D721Med (cell line): ENCODE measurements at regions not wholly inside any gene's neighbourhood (a gene's known extent, or its start where the extent isn't known, plus 50 kb on each side); places are given as distances from the start of the nearest gene placed in this dataset.
A peak's percentile ranks its signal among the peaks of the same experiment; 100 is the strongest.
"Not testable (repeated sequence)": the region's sequence is repeated elsewhere in the genome, so short reads cannot be mapped to it uniquely, and the experiment has no call there.

Experiments used
- DNase-seq: peaks from one replicate; pipeline ENCODE4 v3.0.0; 2011; ENCODE audit warnings: low spot score; ENCODE audit not compliant: insufficient read length
- FAIRE-seq: peaks from 2 replicates; lab custom pipeline; 2011; peaks lifted over from hg19 to GRCh38; lab: Jason Lieb, UNC
- CTCF ChIP-seq: IDR thresholded peaks from 2 replicates; pipeline ENCODE4 v1.5.1; 2012; ENCODE audit warnings: mild to moderate bottlenecking, control low read depth; ENCODE audit not compliant: insufficient read depth; ENCODE audit errors: missing control alignments

GRCh38 chr10:33487014-33487776 is 152.7 kb upstream of the NRP1 start:
- no peak for DNase-seq
- FAIRE-seq, result no peak
- no peak for TF ChIP-seq CTCF

- no peak for DNase-seq
- no peak for FAIRE-seq
- TF ChIP-seq CTCF, result no peak
Observed at GRCh38 chr10:33485276-33485675, 150.8 kb upstream of the NRP1 start.

GRCh38 chr10:33484787-33485186 is 150.3 kb upstream of the NRP1 start:
- FAIRE-seq, result peak; percentile 67
- no peak for DNase-seq
- no peak for TF ChIP-seq CTCF

DNA sequence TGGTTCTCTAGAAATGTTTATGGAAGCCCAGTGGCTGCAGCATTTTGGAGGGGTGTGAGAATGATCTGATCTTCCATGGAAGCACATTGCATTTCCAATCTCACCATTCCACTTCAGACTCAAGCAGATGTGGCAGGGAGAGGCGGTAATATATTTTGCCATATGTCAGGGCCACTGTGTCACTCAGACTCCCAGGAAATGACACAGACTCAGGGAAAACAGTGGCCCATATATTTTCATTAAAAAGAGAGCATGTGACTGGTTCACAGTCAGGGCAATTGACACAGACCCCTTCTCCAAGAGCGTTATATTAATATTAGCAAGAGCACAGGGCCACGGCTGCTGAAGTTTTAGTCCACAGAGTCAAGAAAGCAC is 149.3 kb upstream of the NRP1 start:
- DNase-seq (no peak), FAIRE-seq (no peak)
- no peak for TF ChIP-seq CTCF

DNA sequence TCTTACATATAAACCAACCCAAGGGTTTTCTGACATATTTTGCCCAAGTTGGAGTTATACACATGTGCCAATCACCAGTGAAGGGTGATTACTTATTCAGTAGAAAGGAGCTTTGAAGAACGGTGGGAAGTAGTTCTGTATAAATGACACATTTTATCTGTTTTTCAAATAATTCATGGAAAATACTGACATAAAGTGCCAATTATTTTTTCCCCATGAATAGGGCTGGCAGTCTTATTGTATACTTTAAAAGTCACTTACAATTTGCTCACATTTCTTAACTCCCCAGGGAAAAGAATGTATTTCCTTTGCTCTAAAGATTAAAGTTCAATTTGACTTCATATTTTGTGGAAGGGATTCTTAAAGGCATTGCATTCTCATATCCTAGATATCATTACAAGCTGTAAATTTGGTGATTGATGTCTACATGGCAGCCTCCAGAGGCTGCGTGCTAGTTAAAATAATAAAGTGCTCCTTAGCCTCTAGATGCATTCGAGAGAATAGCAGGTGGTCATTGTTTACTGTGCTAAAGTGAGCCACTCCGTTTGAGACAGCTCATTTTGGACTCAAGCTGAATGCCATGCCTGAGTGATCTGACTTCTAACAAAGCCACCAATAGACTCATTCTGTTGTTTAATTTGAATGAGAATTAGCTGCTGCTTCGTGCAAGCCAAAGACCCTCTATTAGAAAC is 148.8 kb upstream of the NRP1 start:
- FAIRE-seq, result no peak
- DNase-seq, result no peak
- no peak for TF ChIP-seq CTCF

DNA sequence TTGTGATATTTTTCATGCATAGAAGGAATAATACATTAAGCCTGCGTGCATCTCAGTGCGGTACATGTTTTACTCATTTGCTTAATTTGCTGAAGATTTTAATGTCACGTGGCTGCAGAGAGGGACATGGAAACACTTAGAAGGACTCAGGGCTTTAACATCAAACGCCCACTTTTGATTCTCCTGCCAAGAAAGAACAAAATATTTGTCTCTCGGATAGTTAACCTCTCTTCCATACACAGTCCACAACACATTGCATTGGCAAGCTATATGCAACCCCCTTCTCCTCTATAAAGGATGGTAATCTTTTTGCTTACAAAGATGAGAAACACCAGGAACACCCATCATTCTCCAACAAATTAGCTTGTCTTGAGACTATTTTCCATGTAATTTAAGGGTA is 148.0 kb upstream of the NRP1 start:
- DNase-seq (no peak), FAIRE-seq (no peak)
- no peak for TF ChIP-seq CTCF

DNA sequence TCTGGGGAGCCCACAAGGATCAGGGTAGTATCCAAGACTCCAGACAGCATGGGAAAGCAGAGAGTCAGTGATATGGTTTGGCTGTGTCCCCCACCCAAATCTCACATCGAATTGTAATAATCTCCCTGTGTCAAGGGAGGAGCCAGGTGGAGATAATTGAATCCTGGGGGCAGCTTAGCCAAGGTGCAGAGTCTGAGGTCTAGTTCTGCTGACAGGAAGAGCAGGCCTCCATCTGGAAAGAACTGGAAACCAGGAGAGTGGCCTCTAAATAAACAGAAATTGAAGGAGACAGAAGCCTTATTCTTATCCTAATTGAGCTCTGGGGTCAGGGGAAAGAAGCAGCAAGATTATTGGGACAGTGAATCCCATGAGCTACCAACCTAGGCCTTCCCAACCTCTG is 146.7 kb upstream of the NRP1 start:
- TF ChIP-seq CTCF, result no peak
- no peak for FAIRE-seq
- DNase-seq, result no peak

- not testable (repeated sequence) for DNase-seq, FAIRE-seq
Observed at GRCh38 chr10:33480417-33480816, 145.9 kb upstream of the NRP1 start.
